Psoas muscle (tissue), 7 donors: ENCODE measurements at regions not wholly inside any gene's neighbourhood (a gene's known extent, or its start where the extent isn't known, plus 50 kb on each side); places are given as distances from the start of the nearest gene placed in this dataset.

Experiments
- ATAC-seq, 4 donors: fragments of 200-7000 bp; cut with Tn5 transposase; one replicate each; pipeline ENCODE4 v1.9.1; 2020; ENCODE audit warnings: moderate library complexity in 3 of 4, mild to moderate bottlenecking in 2 of 4
- DNase-seq, 2 donors: peaks; one replicate each; pipeline ENCODE4 v3.0.0-alpha.2; 2020
- H3K27ac ChIP-seq: fragments of 200-600 bp; one replicate; pipeline ENCODE4 v1.8.0; 2022
- H3K27me3 ChIP-seq, 3 donors: fragments of 200-600 bp in 1 of 3; one replicate each; pipeline versions ENCODE4 v1.6.1 to v1.8.0; 2013 to 2022; ENCODE audit warnings: low read length in 2 of 3, mild to moderate bottlenecking in 2 of 3, moderate library complexity in 1 of 3; ENCODE audit not compliant: insufficient read depth in 3 of 3
- H3K36me3 ChIP-seq, 2 donors: fragments of 200-600 bp in 1 of 2; one replicate each; pipeline versions ENCODE4 v1.6.1 to v1.8.0; 2013 to 2022; ENCODE audit warnings: low read depth in 1 of 2, mild to moderate bottlenecking in 1 of 2, moderate library complexity in 1 of 2; ENCODE audit not compliant: insufficient read depth in 1 of 2
- H3K4me1 ChIP-seq: fragments of 200-600 bp; one replicate; pipeline ENCODE4 v1.8.0; 2022
- H3K4me3 ChIP-seq: fragments of 200-600 bp; one replicate; pipeline ENCODE4 v1.8.0; 2022; ENCODE audit warnings: mild to moderate bottlenecking
- H3K9me3 ChIP-seq: fragments of 200-600 bp; one replicate; pipeline ENCODE4 v1.8.0; 2022
- WGBS, 3 donors: extraction: QIAGEN DNeasy Blood & Tissue Kit; methylation state at CpG; one replicate each; pipeline versions ENCODE4 v1.1.6 to v1.1.7; 2013; 5-methylcytosine and 5-hydroxymethylcytosine counted together
- intact Hi-C, 2 donors: fragments of 100-400 bp; cut with DNase I; formaldehyde crosslinking; loops; one replicate each; pipeline versions ENCODE4 v1.11.0 to v1.14.2; 2022
- TF ChIP-seq, protein P1 (sequence below): fragments of 200-600 bp; IDR thresholded peaks from one replicate; pipeline ENCODE4 v1.8.0; 2022; ENCODE audit warnings: antibody characterized with exemption
- donor health status: healthy with polysubstance abuse.
- donor health status: DM: no; HTN: no; CAD: no; lungs with moderate emphysema.
- donor health status: Bipolar disorder and iron deficiency.
- donor health status: healthy.
- donor health status: DM: yes; HTN: yes; CAD: no.
- donor health status: DM: no; HTN: no; CAD: no.
- donor health status: DM: yes; HTN: yes; CAD: no.

DNA sequence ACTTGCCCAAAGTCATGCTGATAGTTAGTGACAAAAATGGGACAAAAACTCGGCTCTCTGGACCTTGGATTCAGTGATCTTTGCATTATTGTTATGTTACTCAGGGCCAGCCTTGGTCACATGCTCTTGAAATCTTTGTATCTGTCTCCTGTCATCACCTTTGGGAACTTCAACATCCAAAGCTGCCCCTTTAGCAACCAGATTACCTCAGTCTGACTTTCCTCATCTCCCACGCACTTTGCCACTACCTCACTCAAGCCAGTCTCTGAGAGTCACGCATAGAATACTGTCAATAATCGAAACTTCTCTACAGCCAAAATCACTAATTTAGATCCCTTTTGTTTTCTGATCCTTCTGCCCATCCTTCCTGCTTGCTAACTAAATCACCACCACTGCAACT is 90.8 kb upstream of the DAAM1 start:
- Histone ChIP-seq H3K36me3 (no peaks in the 10 kb centered on the region), H3K4me1 (no peaks in the 10 kb centered on the region), H3K4me3 (no peak overlapping the region), H3K9me3 (no peaks in the 10 kb centered on the region), H3K27me3 (peaks cover 0 to 6% (median 0%) of the 10 kb centered on the region in 3 donors), H3K27ac (no peak overlapping the region)
- TF ChIP-seq, protein P1, sequence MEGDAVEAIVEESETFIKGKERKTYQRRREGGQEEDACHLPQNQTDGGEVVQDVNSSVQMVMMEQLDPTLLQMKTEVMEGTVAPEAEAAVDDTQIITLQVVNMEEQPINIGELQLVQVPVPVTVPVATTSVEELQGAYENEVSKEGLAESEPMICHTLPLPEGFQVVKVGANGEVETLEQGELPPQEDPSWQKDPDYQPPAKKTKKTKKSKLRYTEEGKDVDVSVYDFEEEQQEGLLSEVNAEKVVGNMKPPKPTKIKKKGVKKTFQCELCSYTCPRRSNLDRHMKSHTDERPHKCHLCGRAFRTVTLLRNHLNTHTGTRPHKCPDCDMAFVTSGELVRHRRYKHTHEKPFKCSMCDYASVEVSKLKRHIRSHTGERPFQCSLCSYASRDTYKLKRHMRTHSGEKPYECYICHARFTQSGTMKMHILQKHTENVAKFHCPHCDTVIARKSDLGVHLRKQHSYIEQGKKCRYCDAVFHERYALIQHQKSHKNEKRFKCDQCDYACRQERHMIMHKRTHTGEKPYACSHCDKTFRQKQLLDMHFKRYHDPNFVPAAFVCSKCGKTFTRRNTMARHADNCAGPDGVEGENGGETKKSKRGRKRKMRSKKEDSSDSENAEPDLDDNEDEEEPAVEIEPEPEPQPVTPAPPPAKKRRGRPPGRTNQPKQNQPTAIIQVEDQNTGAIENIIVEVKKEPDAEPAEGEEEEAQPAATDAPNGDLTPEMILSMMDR, result no peak
- ATAC-seq (no peak), DNase-seq (no peak)
- intact Hi-C loops, result no loop called here
- WGBS, 3 donors, result 92 to 96% (median 93%) methylated on average over 4 of the region's 4 CpGs

DNA sequence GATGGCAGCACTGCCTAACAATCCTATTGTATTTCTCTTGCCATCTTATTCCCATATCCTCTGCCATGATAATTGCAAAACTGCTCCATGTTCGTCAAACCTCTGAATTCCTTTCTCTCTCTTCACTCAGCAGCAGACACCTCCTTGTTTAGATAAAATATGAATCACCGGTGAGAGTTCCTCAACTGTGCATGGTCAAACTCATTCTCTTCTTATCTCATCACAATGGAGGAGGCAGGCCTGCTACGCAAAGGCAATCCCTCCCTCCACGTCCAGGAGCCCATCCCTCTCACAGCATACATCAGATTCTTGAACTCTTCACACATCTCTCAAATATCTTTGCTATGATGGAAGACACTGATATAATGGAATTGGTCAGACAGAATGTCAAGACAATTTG is 90.1 kb upstream of the DAAM1 start:
- Histone ChIP-seq H3K4me3 (no peak overlapping the region), H3K4me1 (no peaks in the 10 kb centered on the region), H3K27me3 (peaks cover 0 to 6% (median 0%) of the 10 kb centered on the region in 3 donors), H3K27ac (no peak overlapping the region), H3K9me3 (no peaks in the 10 kb centered on the region), H3K36me3 (no peaks in the 10 kb centered on the region)
- intact Hi-C loops, result no loop called here
- WGBS, 3 donors, result 82 to 93% (median 93%) methylated on average over 4 of the region's 4 CpGs
- ATAC-seq, result no peak
- no peak for DNase-seq
- TF ChIP-seq, protein P1, result no peak

DNA sequence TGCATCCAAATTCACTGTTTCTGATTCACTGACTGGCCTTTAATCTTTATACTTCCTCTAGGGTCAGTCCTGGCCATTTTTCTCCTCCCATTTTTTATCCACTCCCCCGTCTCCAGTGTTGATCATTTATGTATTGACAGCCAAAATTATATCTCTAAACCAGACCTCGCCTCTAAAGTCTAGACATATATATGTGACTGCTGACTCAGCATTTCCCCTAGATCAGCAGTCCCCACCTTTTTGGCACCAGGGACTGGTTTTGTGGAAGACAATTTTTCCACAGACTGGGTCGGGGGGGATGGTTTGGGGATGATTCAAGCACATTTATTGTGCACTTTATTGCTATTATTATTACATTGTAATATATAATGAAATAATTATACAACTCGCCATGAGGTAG is 88.3 kb upstream of the DAAM1 start:
- Histone ChIP-seq H3K36me3 (no peaks in the 10 kb centered on the region), H3K27me3 (peaks cover 0 to 6% (median 0%) of the 10 kb centered on the region in 3 donors)
- intact Hi-C loops, result no loop called here

DNA sequence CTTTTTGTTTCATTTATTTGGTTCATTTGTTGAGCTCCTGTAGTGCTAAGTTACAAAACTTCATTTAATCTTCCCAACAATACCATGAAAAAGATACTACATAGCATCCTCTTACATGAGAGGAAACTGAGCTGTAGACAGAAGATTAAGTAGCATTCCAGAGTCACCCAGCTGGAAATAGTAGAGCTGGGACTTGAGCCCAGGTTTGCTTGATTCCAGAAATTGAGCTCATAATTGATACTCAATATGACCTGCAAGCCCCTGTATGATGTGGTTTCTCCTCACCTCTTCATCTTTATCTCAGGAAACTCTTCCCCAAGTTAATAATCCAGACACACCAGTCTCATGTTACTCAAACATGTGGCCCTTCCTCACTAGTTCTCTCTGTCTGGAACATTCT is 87.0 kb upstream of the DAAM1 start:
- ATAC-seq (no peak), DNase-seq (no peak)
- Histone ChIP-seq H3K36me3 (no peaks in the 10 kb centered on the region), H3K4me1 (no peaks in the 10 kb centered on the region), H3K27ac (no peak overlapping the region), H3K27me3 (peaks cover 0 to 6% (median 0%) of the 10 kb centered on the region in 3 donors), H3K4me3 (no peak overlapping the region), H3K9me3 (no peaks in the 10 kb centered on the region)
- TF ChIP-seq, protein P1, result no peak
- intact Hi-C loops, result no loop called here

More for the DNA sequence above, 88.3 kb upstream of the DAAM1 start:
- Histone ChIP-seq H3K4me3 (no peak overlapping the region), H3K9me3 (no peaks in the 10 kb centered on the region), H3K4me1 (no peaks in the 10 kb centered on the region), H3K27ac (no peak overlapping the region)
- TF ChIP-seq, protein P1, result no peak
- ATAC-seq, result no peak
- 78 to 91% (median 90%) methylated on average over 4 of the region's 4 CpGs for WGBS, 3 donors
- no peak for DNase-seq

DNA sequence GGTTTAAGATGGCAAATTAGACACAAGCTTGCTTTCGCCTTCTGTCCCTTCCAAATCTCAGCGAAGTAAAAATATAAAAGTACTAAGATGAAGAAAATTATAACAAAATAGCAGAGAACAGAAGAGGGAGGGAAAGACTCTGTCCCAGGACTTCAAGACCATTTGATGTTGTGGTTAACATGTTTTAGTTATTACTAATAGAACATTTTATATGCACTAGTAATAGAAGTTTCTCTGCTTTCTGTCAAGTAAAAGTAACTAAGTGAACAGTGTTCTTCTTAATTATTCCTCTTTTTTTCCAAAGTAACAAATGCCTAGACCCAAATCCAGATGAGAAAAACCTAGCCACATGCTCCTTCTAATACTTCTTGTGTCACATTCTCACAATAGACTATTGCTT is 85.1 kb upstream of the DAAM1 start:
- WGBS, 3 donors, result 94 to 99% (median 98%) methylated on average over 2 of the region's 2 CpGs
- intact Hi-C loops, result no loop called here

More for the DNA sequence above, 85.1 kb upstream of the DAAM1 start:
- ATAC-seq, result no peak
- H3K27ac ChIP-seq, result no peak overlapping the region
- H3K4me1 ChIP-seq, result peaks cover 5% of the 10 kb centered on the region
- DNase-seq, result no peak
- H3K36me3 ChIP-seq, result no peaks in the 10 kb centered on the region
- no peak overlapping the region for H3K4me3 ChIP-seq
- TF ChIP-seq, protein P1, result no peak
- no peaks in the 10 kb centered on the region for H3K27me3 ChIP-seq
- H3K9me3 ChIP-seq, result no peaks in the 10 kb centered on the region
